ENCODE measurements at regions not wholly inside any gene's neighbourhood (a gene's known extent, or its start where the extent isn't known, plus 50 kb on each side); places are given as distances from the start of the nearest gene placed in this dataset.

- TF ChIP-seq CTCF (IDR thresholded peaks at IDR 0.05): no peak
- TF ChIP-seq POLR2AphosphoS5 (IDR thresholded peaks at IDR 0.05): no peak
Observed at GRCh38 chrY:8466813-8467212, 870.5 kb upstream of the TSPY4 start.

Data from stomach (tissue), 4 donors.